Mammary epithelial cell (primary cell): ENCODE measurements at regions not wholly inside any gene's neighbourhood (a gene's known extent, or its start where the extent isn't known, plus 50 kb on each side); places are given as distances from the start of the nearest gene placed in this dataset.

Source experiments
- EZH2 ChIP-seq: IDR thresholded peaks from 2 replicates; pipeline ENCODE4 v1.6.1; 2012; ENCODE audit warnings: low read length, inconsistent platforms, borderline replicate concordance
- TF ChIP-seq, protein P1 (sequence below), 2 donors: IDR thresholded peaks in 1 of 2; conservative IDR thresholded peaks in 1 of 2; 2 replicates each; pipeline ENCODE4 v1.5.1; 2011 to 2012; ENCODE audit warnings: inconsistent platforms in 2 of 2, low read length in 2 of 2, mild to moderate bottlenecking in 2 of 2, control low read depth in 1 of 2, low read depth in 1 of 2; ENCODE audit not compliant: insufficient read depth in 1 of 2; ENCODE audit errors: extremely low read depth in 1 of 2

- TF ChIP-seq, protein P1, sequence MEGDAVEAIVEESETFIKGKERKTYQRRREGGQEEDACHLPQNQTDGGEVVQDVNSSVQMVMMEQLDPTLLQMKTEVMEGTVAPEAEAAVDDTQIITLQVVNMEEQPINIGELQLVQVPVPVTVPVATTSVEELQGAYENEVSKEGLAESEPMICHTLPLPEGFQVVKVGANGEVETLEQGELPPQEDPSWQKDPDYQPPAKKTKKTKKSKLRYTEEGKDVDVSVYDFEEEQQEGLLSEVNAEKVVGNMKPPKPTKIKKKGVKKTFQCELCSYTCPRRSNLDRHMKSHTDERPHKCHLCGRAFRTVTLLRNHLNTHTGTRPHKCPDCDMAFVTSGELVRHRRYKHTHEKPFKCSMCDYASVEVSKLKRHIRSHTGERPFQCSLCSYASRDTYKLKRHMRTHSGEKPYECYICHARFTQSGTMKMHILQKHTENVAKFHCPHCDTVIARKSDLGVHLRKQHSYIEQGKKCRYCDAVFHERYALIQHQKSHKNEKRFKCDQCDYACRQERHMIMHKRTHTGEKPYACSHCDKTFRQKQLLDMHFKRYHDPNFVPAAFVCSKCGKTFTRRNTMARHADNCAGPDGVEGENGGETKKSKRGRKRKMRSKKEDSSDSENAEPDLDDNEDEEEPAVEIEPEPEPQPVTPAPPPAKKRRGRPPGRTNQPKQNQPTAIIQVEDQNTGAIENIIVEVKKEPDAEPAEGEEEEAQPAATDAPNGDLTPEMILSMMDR (conservative IDR thresholded peaks at IDR 0.05 in 1 of 2, IDR thresholded peaks at IDR 0.05 in 1 of 2; ENCODE audit: extremely low read depth in 1 of 2, insufficient read depth in 1 of 2, low read depth in 1 of 2, low read length in 2 of 2) = no peak
- no peak for TF ChIP-seq EZH2
Observed at GRCh38 chr20:22929661-22930060, 105.5 kb upstream of the SSTR4 start.
